HK-2 (cell line): ENCODE measurements at regions not wholly inside any gene's neighbourhood (a gene's known extent, or its start where the extent isn't known, plus 50 kb on each side); places are given as distances from the start of the nearest gene placed in this dataset.

ENCODE experiments used
- DNase-seq: peaks from one replicate; pipeline ENCODE4 v3.0.0-alpha.2; 2018; ENCODE audit not compliant: unreplicated experiment

DNA sequence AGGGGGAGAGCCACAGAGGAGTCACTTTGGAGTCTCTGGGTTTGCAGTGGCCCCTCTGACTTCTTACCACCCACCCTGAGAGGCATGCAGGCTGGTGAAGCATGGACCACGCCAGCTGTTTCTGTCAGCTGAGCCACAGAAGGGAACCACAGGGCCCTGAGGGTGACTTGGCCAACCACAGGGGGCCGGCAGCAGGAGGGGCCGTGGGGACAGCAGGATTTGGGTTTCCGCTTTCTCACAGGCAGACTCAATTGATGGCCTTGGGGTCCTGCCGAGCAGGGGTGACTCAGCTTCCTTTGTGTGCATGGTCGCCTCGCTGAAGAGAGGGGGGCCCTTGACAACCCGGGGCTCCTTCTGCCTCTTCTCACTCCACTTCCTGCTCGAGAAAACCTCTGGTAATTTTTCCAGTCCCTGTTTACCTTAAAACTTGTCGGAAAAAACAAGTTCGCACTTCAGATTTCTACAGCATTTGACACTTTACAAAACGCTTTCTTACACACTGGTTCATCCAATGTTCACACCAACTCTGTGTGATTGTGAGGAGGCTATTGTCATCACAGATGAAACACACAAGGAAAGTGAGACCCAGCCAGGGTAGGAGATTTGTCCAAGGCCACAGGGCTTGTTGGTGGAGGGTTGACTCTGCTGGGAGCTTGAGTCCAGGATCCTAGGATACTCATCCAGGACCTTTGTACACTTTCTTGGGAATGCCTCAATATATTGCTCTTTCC, 311.2 kb downstream of the LPIN1 start:
- no peak for DNase-seq

DNA sequence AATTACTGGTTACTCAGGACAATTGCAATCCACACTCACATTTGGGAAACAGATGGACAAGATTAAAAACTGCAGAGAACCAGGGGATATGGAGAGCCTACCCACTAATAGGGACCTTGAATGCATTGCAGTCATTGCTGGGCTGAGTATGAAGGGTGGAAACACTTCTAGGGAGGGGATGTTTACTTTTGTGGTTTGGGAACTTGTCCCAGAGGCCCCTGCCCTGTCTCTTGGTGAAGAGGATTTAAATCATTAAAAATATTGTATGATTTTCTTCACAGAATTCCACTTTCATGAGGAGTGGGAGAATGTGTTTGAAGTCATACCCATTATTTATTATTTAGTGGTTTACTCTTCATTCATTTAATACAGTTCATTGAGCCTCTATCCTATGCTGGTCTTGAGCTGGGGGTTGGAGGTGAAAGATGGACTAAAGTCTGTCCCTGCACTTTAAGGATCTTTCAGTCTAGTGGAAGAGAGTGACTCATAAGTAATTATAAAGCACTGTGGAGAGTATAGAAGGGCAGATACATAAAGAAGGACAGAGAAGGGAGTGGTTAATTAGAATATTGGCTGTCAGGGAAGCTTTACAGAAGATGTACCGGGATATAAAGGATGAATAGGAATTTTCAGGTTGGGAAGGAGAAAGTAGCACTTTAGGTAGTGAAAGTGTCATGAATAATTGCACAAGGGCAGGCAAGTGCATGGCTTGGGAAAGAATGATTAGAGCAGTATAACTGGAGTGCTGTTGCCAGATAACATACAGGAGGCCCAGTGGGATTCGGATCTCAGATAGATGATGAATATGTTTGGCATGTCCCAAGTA, 313.4 kb downstream of the LPIN1 start:
- DNase-seq: no peak

DNA sequence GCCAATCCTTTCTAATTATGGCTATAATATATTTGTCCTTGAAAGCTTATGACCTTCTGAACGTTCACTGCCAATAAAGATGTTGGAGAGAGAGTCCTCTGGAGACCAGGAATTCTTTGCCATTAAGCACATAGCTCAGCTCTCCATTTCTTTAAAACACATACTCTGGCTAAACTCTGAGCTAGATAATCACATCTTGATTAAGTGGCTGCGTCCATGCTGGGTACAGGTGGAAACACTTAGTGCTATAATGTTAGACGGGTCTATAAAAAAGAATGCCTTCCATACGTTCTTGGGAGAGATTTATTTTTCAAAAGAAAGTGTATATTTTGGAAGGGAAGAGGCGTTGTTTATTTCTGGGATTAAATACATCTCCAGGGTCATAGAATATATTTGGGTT, 314.5 kb downstream of the LPIN1 start:
- no peak for DNase-seq

DNA sequence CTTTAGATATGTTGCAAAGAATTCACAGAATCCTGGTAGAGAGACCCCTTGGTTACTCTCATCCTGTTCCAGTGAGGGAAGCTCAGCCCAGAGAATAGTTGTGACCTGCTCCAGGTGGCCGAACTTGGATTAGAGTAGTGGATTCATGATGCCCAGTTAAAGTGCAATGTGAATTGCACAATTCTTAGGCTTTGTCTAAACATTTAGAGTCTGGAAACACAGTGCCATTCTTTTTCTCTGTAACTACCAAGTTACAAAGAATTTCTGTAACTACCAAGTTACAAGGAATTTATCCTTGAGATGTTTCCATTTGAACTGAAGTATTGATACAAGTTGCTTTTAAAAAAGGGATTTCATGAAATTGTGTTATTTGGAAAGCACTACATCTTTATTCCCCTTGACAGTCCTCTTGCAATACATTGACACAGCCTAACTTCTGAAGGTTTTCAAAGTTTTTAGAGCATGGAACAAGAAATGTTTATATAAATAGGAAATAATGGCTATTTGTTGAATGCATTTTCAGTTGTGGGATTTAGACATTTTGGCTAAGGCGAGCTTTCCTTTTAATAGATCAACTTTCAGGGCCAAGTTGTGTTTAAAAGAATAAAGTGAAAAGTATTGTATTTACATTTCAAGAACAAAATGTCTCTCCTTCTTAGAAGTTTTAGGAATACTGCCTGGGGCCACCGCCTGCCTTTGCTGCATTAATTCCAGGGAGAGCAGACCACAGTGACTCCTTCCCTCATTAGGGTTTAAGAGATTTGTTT, 315.0 kb downstream of the LPIN1 start:
- no peak for DNase-seq

- no peak for DNase-seq
Measured at GRCh38 chr2:12062053-12062395, 315.6 kb downstream of the LPIN1 start.

- DNase-seq: no peak
Measured at GRCh38 chr2:12063210-12063609, 316.8 kb downstream of the LPIN1 start.

- no peak for DNase-seq
Measured at GRCh38 chr2:12064153-12064552, 317.7 kb downstream of the LPIN1 start.

DNA sequence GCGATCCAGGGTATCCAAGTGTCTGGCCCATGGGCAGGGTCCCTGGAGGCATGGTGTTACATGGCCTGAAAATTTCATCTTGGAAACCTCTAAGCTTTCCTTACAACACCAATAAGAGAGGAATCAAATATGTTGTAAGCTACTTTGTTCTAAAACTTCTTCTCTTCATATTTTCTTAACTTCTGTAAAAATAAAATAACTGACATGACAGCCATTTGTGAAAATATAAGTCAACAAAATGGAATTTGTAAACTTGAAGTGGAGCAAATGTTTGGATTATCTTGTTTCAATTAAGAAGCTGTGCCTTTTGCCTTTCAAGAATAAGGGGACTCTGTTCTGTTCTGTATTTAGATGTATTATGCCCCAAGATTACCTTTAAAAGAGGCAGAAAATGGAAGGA, 319.7 kb downstream of the LPIN1 start:
- DNase-seq: no peak

DNA sequence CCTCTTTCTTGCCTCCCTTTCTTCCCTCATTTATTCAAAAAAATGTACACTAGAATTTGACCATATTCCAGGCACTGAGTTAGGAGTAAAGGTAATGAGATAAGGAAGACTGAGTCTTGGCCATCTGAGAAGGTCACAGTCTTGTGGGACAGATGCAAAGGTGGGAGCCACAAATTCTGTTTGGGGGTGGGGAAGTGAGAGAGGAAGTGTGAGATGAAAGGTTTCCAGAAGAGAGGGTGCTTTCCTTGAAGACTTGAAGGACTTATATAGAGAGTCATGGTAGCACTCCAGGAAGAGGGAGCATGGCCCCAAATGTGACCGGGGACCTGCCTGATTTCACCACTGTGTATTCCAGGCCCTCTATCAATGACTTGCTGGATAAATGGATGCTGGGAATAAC, 320.6 kb downstream of the LPIN1 start:
- DNase-seq: no peak

GRCh38 chr2:12068796-12069538, 322.5 kb downstream of the LPIN1 start:
- no peak for DNase-seq

GRCh38 chr2:12070153-12070552, 323.7 kb downstream of the LPIN1 start:
- no peak for DNase-seq

DNA sequence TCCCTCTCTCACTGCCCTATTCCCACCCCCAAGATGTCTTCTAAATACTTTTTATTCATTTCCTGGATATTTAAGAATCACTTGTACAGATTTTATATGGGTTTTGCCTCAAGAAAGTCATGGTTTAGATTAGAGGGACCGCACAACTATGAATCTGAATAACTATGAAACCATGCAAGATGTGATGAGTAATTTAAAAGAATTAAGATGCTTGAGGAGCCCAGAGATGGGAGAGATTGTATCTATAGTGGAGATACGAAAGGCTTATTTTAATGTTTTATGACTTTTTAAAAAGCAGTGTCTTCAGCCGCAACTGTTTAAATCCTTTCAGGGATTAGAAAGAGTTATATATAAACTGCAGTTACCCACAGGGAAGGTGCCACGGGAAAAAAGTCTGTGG, 324.1 kb downstream of the LPIN1 start:
- no peak for DNase-seq

GRCh38 chr2:12071318-12071717, 324.9 kb downstream of the LPIN1 start:
- no peak for DNase-seq

DNA sequence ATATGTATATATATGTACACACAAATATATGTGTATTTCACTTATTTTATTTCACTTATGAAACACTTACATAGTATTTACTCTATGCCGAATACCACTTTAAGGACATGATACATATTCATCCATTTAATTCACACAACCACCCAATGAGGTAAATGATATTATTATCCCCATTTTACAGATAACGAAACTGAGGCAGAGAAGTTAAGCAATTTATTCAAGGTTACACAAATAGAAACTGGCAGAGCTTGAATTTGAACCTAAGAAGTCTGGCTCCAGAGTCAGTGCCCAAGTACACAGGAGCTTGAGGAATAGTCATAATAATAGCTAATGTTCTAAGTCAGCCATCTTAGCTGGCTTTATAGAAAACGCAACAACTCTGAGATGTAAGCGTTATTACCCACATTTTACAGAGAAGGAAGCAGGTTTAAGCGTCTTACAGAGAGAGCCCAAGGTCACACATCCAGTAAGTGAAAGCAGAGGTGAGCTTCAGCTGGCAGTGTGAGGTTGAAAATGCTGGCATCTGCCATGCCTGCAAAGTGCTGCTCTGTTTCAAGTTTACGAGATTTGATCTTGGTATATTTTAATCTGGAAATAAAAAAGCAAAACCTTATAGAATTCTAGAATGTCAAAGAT, 326.9 kb downstream of the LPIN1 start:
- DNase-seq: no peak

GRCh38 chr2:12074126-12074844, 327.9 kb downstream of the LPIN1 start:
- DNase-seq: no peak

DNA sequence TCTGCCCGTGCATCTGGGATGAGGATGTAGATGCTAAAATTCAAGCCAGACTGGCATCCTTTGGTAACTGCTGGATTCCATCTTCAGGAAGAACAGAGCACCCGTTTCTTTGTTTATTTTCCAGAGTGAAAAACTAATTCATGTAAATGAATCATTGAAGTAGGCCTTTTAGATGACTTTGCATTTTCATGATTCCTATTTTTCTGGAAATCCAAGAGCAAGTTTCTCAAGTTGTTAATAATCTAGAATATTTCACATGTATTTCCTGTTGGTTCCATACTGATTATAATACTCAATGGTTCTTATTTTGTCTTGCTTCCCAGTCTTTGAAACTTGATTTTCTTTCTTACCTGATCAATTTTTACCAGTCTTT, 328.4 kb downstream of the LPIN1 start:
- DNase-seq: no peak

DNA sequence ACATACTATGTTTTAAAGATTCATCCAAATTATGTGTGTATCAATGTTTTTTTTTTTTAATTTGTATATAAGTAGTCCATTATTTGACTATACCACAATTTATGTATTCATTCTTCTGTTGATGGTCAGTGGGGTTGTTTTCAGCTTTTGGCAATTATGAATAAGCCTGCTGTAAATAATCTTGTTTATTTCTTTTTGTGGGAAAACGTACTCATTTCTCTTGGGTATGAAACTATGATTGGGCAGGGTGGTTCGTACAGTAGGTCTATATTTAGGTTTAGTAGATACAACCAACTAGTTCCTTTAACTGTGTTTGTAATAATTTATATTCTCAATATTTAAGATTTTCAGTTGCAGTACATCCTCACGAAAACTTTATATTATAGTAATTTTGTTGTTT, 329.2 kb downstream of the LPIN1 start:
- DNase-seq: no peak

DNA sequence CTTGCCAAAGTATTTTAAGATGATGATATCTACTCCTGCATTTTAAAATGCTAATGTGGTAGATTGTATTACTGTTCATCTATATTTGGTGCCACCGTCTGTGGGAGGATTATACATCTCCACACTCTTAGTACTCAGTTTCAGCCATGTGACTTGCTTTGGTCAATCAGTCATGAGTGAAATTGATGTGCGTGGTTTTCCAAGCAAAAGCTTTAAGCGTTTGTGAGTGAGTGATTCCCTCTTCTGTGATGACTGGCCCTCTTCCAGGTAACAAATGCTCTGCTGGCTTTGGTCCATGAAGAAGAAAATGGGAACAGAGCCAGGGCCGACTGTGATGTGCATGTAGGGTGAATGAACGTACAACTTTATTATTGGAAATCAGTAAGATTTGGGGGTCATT, 330.4 kb downstream of the LPIN1 start:
- no peak for DNase-seq

DNA sequence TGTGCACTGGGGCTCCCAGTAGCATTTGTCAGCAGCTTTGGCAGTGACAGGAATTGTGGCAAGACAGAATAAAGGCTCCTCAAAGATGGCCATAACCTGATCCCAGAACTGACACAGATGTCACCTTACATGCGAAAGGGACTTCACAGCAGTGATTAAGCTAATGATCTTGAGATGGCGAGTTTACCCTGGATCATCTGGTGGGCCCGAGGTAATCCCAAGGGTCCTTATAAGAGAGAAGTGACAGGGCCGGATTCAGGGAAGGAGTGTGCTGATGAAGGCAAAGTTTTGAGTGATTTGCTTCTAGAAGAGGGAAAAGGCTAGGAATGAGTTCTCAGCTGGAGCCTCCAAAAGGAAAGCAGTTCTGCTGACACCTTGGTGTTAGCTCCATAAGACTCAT, 333.9 kb downstream of the LPIN1 start:
- DNase-seq: no peak

- no peak for DNase-seq
Measured at GRCh38 chr2:12081481-12082210, 335.2 kb downstream of the LPIN1 start.
